ENCODE measurements at regions not wholly inside any gene's neighbourhood (a gene's known extent, or its start where the extent isn't known, plus 50 kb on each side); places are given as distances from the start of the nearest gene placed in this dataset.

DNA sequence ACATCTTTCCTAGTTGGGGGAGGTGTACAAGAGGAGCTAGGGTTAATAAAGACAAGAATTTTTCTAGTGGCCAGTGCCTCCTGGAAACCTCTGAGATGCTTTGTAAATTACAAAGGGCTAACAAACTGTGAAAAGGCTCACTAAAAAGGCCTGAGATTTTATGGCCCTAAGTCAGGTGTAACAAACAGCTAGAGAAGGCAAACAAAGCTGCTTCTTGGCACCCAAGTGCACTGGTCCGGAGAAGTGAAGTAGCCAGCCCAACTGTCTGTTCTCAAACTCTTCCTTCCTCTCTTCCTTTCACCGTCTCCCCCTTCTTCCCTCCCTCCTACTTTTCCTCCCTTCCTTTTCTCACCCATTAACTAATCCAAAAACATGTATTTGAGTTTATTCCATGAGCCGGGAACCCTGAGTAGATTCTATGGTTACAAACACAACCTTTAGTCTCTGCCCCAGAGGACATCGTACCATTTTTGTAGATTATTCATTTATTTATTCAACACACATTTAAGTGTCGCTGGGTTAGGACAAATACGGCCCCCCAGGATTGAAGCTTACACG, 143.4 kb upstream of the PCGF5 start:
- Histone ChIP-seq H3F3A (ENCODE audit: insufficient read depth, low read length) (no peaks in the 10 kb centered on the region), H4K20me1 (ENCODE audit: insufficient read depth, low read length) (no peaks in the 10 kb centered on the region), H2AFZ (ENCODE audit: low read length) (no peak overlapping the region), H3K27me3 (replicated peaks; ENCODE audit: insufficient read depth, low read length) (no peaks in the 10 kb centered on the region), H3K27ac (ENCODE audit: low read length) (no peak overlapping the region), H3K4me1 (ENCODE audit: low read length) (no peaks in the 10 kb centered on the region), H3K9me2 (replicated peaks; ENCODE audit: insufficient read depth, low read length) (no peaks in the 10 kb centered on the region), H3K4me2 (ENCODE audit: low read depth, low read length) (no peak overlapping the region), H3K79me2 (ENCODE audit: low read length) (no peaks in the 10 kb centered on the region), H3K9me3 (replicated peaks; ENCODE audit: insufficient read depth, low read length) (no peaks in the 10 kb centered on the region), H3K4me3 (ENCODE audit: low read length) (no peak overlapping the region), H3K9ac (ENCODE audit: low read length) (no peak overlapping the region), H3K36me3 (replicated peaks; ENCODE audit: insufficient read depth, low read length) (no peaks in the 10 kb centered on the region)
- DNase-seq: no peak
- TF ChIP-seq CTCF (IDR thresholded peaks at IDR 0.05; ENCODE audit: low read length) (no peak), EZH2phosphoT487 (IDR thresholded peaks at IDR 0.05; ENCODE audit: low read length) (no peak), EZH2 (optimal IDR thresholded peaks at IDR 0.05; ENCODE audit: low read depth, low read length) (no peak)

DNA sequence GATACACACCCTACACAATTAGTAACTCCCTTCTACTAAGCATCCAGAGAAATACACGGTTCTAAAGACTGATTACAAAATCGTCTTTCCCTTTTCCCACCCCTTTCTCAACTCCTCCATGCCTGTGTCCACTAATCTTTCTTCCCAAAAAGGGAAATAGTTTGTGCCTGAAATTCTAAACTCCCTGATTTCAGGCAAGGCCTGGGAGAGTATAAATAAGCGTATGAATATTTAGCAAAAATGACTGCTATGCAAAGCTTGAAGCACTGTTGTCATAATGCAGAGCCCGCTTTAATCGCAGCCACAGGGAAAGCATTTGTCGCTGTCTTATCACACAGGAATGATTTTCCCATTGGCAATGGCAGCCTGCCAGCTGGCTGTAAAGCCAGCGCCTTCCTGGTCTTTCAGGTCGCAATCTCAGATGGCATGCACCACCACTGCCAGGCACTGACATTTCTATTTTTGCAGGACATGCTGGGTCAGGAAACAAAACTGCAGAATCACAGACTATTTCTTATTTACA, 142.9 kb upstream of the PCGF5 start:
- H3K79me2 ChIP-seq (ENCODE audit: low read length): no peaks in the 10 kb centered on the region
- DNase-seq: no peak
- no peaks in the 10 kb centered on the region for H3K36me3 ChIP-seq (replicated peaks; ENCODE audit: insufficient read depth, low read length)
- H3K9ac ChIP-seq (ENCODE audit: low read length): no peak overlapping the region
- H4K20me1 ChIP-seq (ENCODE audit: insufficient read depth, low read length): no peaks in the 10 kb centered on the region
- no peak overlapping the region for H3K27ac ChIP-seq (ENCODE audit: low read length)
- no peaks in the 10 kb centered on the region for H3F3A ChIP-seq (ENCODE audit: insufficient read depth, low read length)
- H2AFZ ChIP-seq (ENCODE audit: low read length): no peak overlapping the region
- H3K27me3 ChIP-seq (replicated peaks; ENCODE audit: insufficient read depth, low read length): no peaks in the 10 kb centered on the region
- H3K4me3 ChIP-seq (ENCODE audit: low read length): no peak overlapping the region
- H3K9me3 ChIP-seq (replicated peaks; ENCODE audit: insufficient read depth, low read length): no peaks in the 10 kb centered on the region
- no peaks in the 10 kb centered on the region for H3K9me2 ChIP-seq (replicated peaks; ENCODE audit: insufficient read depth, low read length)
- TF ChIP-seq EZH2 (optimal IDR thresholded peaks at IDR 0.05; ENCODE audit: low read depth, low read length): no peak
- H3K4me1 ChIP-seq (ENCODE audit: low read length): no peaks in the 10 kb centered on the region
- no peak overlapping the region for H3K4me2 ChIP-seq (ENCODE audit: low read depth, low read length)

DNA sequence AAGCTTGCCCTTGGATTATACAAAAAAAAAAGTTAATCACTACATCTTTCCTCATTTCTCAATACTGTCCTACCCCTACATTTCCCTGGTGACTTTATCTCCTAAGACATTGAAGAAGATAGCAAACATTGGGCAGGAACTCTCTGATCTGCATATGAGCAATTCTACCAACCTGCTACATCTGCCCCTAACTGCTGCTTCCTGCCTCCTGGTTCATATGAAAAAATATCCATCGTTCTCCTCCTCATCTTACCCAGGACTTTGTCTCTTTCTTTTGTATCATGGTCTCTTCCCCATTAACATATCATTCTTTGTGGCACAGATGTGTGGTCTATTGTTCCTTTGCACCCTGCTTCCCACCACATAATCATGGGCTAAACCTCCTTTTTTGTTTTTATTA, 139.7 kb upstream of the PCGF5 start:
- no peaks in the 10 kb centered on the region for H4K20me1 ChIP-seq (ENCODE audit: insufficient read depth, low read length)
- H3K9me2 ChIP-seq (replicated peaks; ENCODE audit: insufficient read depth, low read length): no peaks in the 10 kb centered on the region
- H3K9ac ChIP-seq (ENCODE audit: low read length): no peak overlapping the region
- H3K4me3 ChIP-seq (ENCODE audit: low read length): no peak overlapping the region
- H3F3A ChIP-seq (ENCODE audit: insufficient read depth, low read length): no peaks in the 10 kb centered on the region
- TF ChIP-seq EZH2 (optimal IDR thresholded peaks at IDR 0.05; ENCODE audit: low read depth, low read length) (no peak), EZH2phosphoT487 (IDR thresholded peaks at IDR 0.05; ENCODE audit: low read length) (no peak), CTCF (IDR thresholded peaks at IDR 0.05; ENCODE audit: low read length) (no peak)
- H3K9me3 ChIP-seq (replicated peaks; ENCODE audit: insufficient read depth, low read length): no peaks in the 10 kb centered on the region
- no peak for DNase-seq
- no peaks in the 10 kb centered on the region for H3K4me1 ChIP-seq (ENCODE audit: low read length)
- no peaks in the 10 kb centered on the region for H3K27me3 ChIP-seq (replicated peaks; ENCODE audit: insufficient read depth, low read length)
- no peaks in the 10 kb centered on the region for H3K79me2 ChIP-seq (ENCODE audit: low read length)
- H3K36me3 ChIP-seq (replicated peaks; ENCODE audit: insufficient read depth, low read length): no peaks in the 10 kb centered on the region
- no peak overlapping the region for H3K4me2 ChIP-seq (ENCODE audit: low read depth, low read length)
- no peak overlapping the region for H2AFZ ChIP-seq (ENCODE audit: low read length)
- H3K27ac ChIP-seq (ENCODE audit: low read length): no peak overlapping the region

- DNase-seq: no peak
- H3K27ac ChIP-seq (ENCODE audit: low read length): no peak overlapping the region
- H3K4me1 ChIP-seq (ENCODE audit: low read length): no peaks in the 10 kb centered on the region
- H3K9me2 ChIP-seq (replicated peaks; ENCODE audit: insufficient read depth, low read length): no peaks in the 10 kb centered on the region
- H3K27me3 ChIP-seq (replicated peaks; ENCODE audit: insufficient read depth, low read length): no peaks in the 10 kb centered on the region
- H3F3A ChIP-seq (ENCODE audit: insufficient read depth, low read length): no peaks in the 10 kb centered on the region
- no peak overlapping the region for H2AFZ ChIP-seq (ENCODE audit: low read length)
- TF ChIP-seq CTCF (IDR thresholded peaks at IDR 0.05; ENCODE audit: low read length): no peak
- TF ChIP-seq EZH2phosphoT487 (IDR thresholded peaks at IDR 0.05; ENCODE audit: low read length): no peak
- no peak for TF ChIP-seq EZH2 (optimal IDR thresholded peaks at IDR 0.05; ENCODE audit: low read depth, low read length)
- no peaks in the 10 kb centered on the region for H3K36me3 ChIP-seq (replicated peaks; ENCODE audit: insufficient read depth, low read length)
- H3K4me2 ChIP-seq (ENCODE audit: low read depth, low read length): no peak overlapping the region
- no peaks in the 10 kb centered on the region for H4K20me1 ChIP-seq (ENCODE audit: insufficient read depth, low read length)
- H3K4me3 ChIP-seq (ENCODE audit: low read length): no peak overlapping the region
- H3K9me3 ChIP-seq (replicated peaks; ENCODE audit: insufficient read depth, low read length): no peaks in the 10 kb centered on the region
- no peak overlapping the region for H3K9ac ChIP-seq (ENCODE audit: low read length)
- H3K79me2 ChIP-seq (ENCODE audit: low read length): no peaks in the 10 kb centered on the region
These were observed 138.0 kb upstream of the PCGF5 start for GRCh38 chr10:91082447-91082846.
